Omental fat pad (tissue), 3 donors: ENCODE measurements at regions not wholly inside any gene's neighbourhood (a gene's known extent, or its start where the extent isn't known, plus 50 kb on each side); places are given as distances from the start of the nearest gene placed in this dataset.

Source experiments
- ATAC-seq: fragments of 150-250 bp; one replicate; pipeline ENCODE4 v1.9.1; 2016; ENCODE audit warnings: mild to moderate bottlenecking, moderate library complexity; ENCODE audit not compliant: low FRiP score
- DNase-seq: peaks from one replicate; pipeline ENCODE4 v3.0.0-alpha.2; 2019; ENCODE audit warnings: low spot score
- CTCF ChIP-seq, 3 donors: fragments of 450-650 bp; IDR thresholded peaks; one replicate each; pipeline ENCODE4 v1.5.1; 2016 to 2017; ENCODE audit warnings: antibody characterized with exemption in 3 of 3, mild to moderate bottlenecking in 3 of 3, moderate library complexity in 2 of 3

GRCh38 chr5:136423944-136424606 is 58.7 kb upstream of the TRPC7 start:
- ATAC-seq (no peak), DNase-seq (no peak)
- no peak for TF ChIP-seq CTCF (IDR thresholded peaks at IDR 0.05)

- no peak for TF ChIP-seq CTCF (IDR thresholded peaks at IDR 0.05)
- ATAC-seq (no peak), DNase-seq (no peak)
Observed at GRCh38 chr5:136420168-136420898, 55.0 kb upstream of the TRPC7 start.

GRCh38 chr5:136418301-136418700 is 53.0 kb upstream of the TRPC7 start:
- DNase-seq: no peak
- no peak for TF ChIP-seq CTCF (IDR thresholded peaks at IDR 0.05)
- no peak for ATAC-seq
